ENCODE measurements at regions not wholly inside any gene's neighbourhood (a gene's known extent, or its start where the extent isn't known, plus 50 kb on each side); places are given as distances from the start of the nearest gene placed in this dataset.

- Histone ChIP-seq H3K9ac (ENCODE audit: low read depth in 1 of 2, low read length in 2 of 2) (no peak overlapping the region), H3K9me3 (ENCODE audit: control insufficient read depth in 2 of 2, low read length in 2 of 2) (no peaks in the 10 kb centered on the region), H3K4me3 (ENCODE audit: low read length in 2 of 2) (no peak overlapping the region), H3K27me3 (ENCODE audit: control insufficient read depth in 2 of 2, insufficient read depth in 2 of 2, low read length in 2 of 2) (no peaks in the 10 kb centered on the region), H3K36me3 (ENCODE audit: control insufficient read depth in 2 of 2, insufficient read depth in 2 of 2, low read length in 2 of 2) (no peaks in the 10 kb centered on the region), H3K4me1 (ENCODE audit: control insufficient read depth in 2 of 2, insufficient read depth in 2 of 2, low read length in 2 of 2) (no peaks in the 10 kb centered on the region), H3K27ac (ENCODE audit: low read depth in 2 of 2, low read length in 2 of 2) (no peak overlapping the region)
Observed at GRCh38 chr10:133028158-133028557, 59.6 kb upstream of the ADGRA1 start.

GRCh38 chr10:133027482-133027881 is 60.2 kb upstream of the ADGRA1 start:
- Histone ChIP-seq H3K27ac (ENCODE audit: low read depth in 2 of 2, low read length in 2 of 2) (no peak overlapping the region), H3K9ac (ENCODE audit: low read depth in 1 of 2, low read length in 2 of 2) (no peak overlapping the region), H3K36me3 (ENCODE audit: control insufficient read depth in 2 of 2, insufficient read depth in 2 of 2, low read length in 2 of 2) (no peaks in the 10 kb centered on the region), H3K9me3 (ENCODE audit: control insufficient read depth in 2 of 2, low read length in 2 of 2) (no peaks in the 10 kb centered on the region), H3K27me3 (ENCODE audit: control insufficient read depth in 2 of 2, insufficient read depth in 2 of 2, low read length in 2 of 2) (no peaks in the 10 kb centered on the region), H3K4me3 (ENCODE audit: low read length in 2 of 2) (no peak overlapping the region), H3K4me1 (ENCODE audit: control insufficient read depth in 2 of 2, insufficient read depth in 2 of 2, low read length in 2 of 2) (no peaks in the 10 kb centered on the region)

GRCh38 chr10:133026726-133027395 is 60.9 kb upstream of the ADGRA1 start:
- H3K27me3 ChIP-seq (ENCODE audit: control insufficient read depth in 2 of 2, insufficient read depth in 2 of 2, low read length in 2 of 2) = no peaks in the 10 kb centered on the region
- H3K4me3 ChIP-seq (ENCODE audit: low read length in 2 of 2) = no peak overlapping the region

GRCh38 chr10:133026171-133026570 is 61.6 kb upstream of the ADGRA1 start:
- H3K9ac ChIP-seq (ENCODE audit: low read depth in 1 of 2, low read length in 2 of 2) = no peak overlapping the region
- H3K4me3 ChIP-seq (ENCODE audit: low read length in 2 of 2) = no peak overlapping the region
- no peak overlapping the region for H3K27ac ChIP-seq (ENCODE audit: low read depth in 2 of 2, low read length in 2 of 2)
- H3K4me1 ChIP-seq (ENCODE audit: control insufficient read depth in 2 of 2, insufficient read depth in 2 of 2, low read length in 2 of 2) = no peaks in the 10 kb centered on the region
- no peaks in the 10 kb centered on the region for H3K9me3 ChIP-seq (ENCODE audit: control insufficient read depth in 2 of 2, low read length in 2 of 2)
- H3K27me3 ChIP-seq (ENCODE audit: control insufficient read depth in 2 of 2, insufficient read depth in 2 of 2, low read length in 2 of 2) = no peaks in the 10 kb centered on the region
- no peaks in the 10 kb centered on the region for H3K36me3 ChIP-seq (ENCODE audit: control insufficient read depth in 2 of 2, insufficient read depth in 2 of 2, low read length in 2 of 2)

More at GRCh38 chr10:133026726-133027395, 60.9 kb upstream of the ADGRA1 start:
- Histone ChIP-seq H3K36me3 (ENCODE audit: control insufficient read depth in 2 of 2, insufficient read depth in 2 of 2, low read length in 2 of 2) (no peaks in the 10 kb centered on the region), H3K27ac (ENCODE audit: low read depth in 2 of 2, low read length in 2 of 2) (no peak overlapping the region), H3K9ac (ENCODE audit: low read depth in 1 of 2, low read length in 2 of 2) (no peak overlapping the region), H3K4me1 (ENCODE audit: control insufficient read depth in 2 of 2, insufficient read depth in 2 of 2, low read length in 2 of 2) (no peaks in the 10 kb centered on the region), H3K9me3 (ENCODE audit: control insufficient read depth in 2 of 2, low read length in 2 of 2) (no peaks in the 10 kb centered on the region)

GRCh38 chr10:133025558-133026090 is 62.1 kb upstream of the ADGRA1 start:
- no peaks in the 10 kb centered on the region for H3K9me3 ChIP-seq (ENCODE audit: control insufficient read depth in 2 of 2, low read length in 2 of 2)
- no peak overlapping the region for H3K27ac ChIP-seq (ENCODE audit: low read depth in 2 of 2, low read length in 2 of 2)
- no peaks in the 10 kb centered on the region for H3K27me3 ChIP-seq (ENCODE audit: control insufficient read depth in 2 of 2, insufficient read depth in 2 of 2, low read length in 2 of 2)
- H3K4me3 ChIP-seq (ENCODE audit: low read length in 2 of 2) = no peak overlapping the region
- H3K4me1 ChIP-seq (ENCODE audit: control insufficient read depth in 2 of 2, insufficient read depth in 2 of 2, low read length in 2 of 2) = no peaks in the 10 kb centered on the region
- H3K36me3 ChIP-seq (ENCODE audit: control insufficient read depth in 2 of 2, insufficient read depth in 2 of 2, low read length in 2 of 2) = no peaks in the 10 kb centered on the region
- no peak overlapping the region for H3K9ac ChIP-seq (ENCODE audit: low read depth in 1 of 2, low read length in 2 of 2)

- Histone ChIP-seq H3K4me1 (ENCODE audit: control insufficient read depth in 2 of 2, insufficient read depth in 2 of 2, low read length in 2 of 2) (no peaks in the 10 kb centered on the region), H3K4me3 (ENCODE audit: low read length in 2 of 2) (no peak overlapping the region), H3K27ac (ENCODE audit: low read depth in 2 of 2, low read length in 2 of 2) (no peak overlapping the region), H3K9ac (ENCODE audit: low read depth in 1 of 2, low read length in 2 of 2) (no peak overlapping the region), H3K36me3 (ENCODE audit: control insufficient read depth in 2 of 2, insufficient read depth in 2 of 2, low read length in 2 of 2) (no peaks in the 10 kb centered on the region), H3K27me3 (ENCODE audit: control insufficient read depth in 2 of 2, insufficient read depth in 2 of 2, low read length in 2 of 2) (no peaks in the 10 kb centered on the region), H3K9me3 (ENCODE audit: control insufficient read depth in 2 of 2, low read length in 2 of 2) (no peaks in the 10 kb centered on the region)
Observed at GRCh38 chr10:133024704-133025557, 62.8 kb upstream of the ADGRA1 start.

GRCh38 chr10:133023216-133023843 is 64.4 kb upstream of the ADGRA1 start:
- Histone ChIP-seq H3K4me3 (ENCODE audit: low read length in 2 of 2) (no peak overlapping the region), H3K4me1 (ENCODE audit: control insufficient read depth in 2 of 2, insufficient read depth in 2 of 2, low read length in 2 of 2) (no peaks in the 10 kb centered on the region), H3K27me3 (ENCODE audit: control insufficient read depth in 2 of 2, insufficient read depth in 2 of 2, low read length in 2 of 2) (no peaks in the 10 kb centered on the region), H3K27ac (ENCODE audit: low read depth in 2 of 2, low read length in 2 of 2) (no peak overlapping the region), H3K36me3 (ENCODE audit: control insufficient read depth in 2 of 2, insufficient read depth in 2 of 2, low read length in 2 of 2) (no peaks in the 10 kb centered on the region), H3K9ac (ENCODE audit: low read depth in 1 of 2, low read length in 2 of 2) (no peak overlapping the region), H3K9me3 (ENCODE audit: control insufficient read depth in 2 of 2, low read length in 2 of 2) (no peaks in the 10 kb centered on the region)

- H3K27me3 ChIP-seq (ENCODE audit: control insufficient read depth in 2 of 2, insufficient read depth in 2 of 2, low read length in 2 of 2) = no peaks in the 10 kb centered on the region
- no peak overlapping the region for H3K27ac ChIP-seq (ENCODE audit: low read depth in 2 of 2, low read length in 2 of 2)
Observed at GRCh38 chr10:133022776-133023100, 65.0 kb upstream of the ADGRA1 start.

GRCh38 chr10:133021963-133022775 is 65.6 kb upstream of the ADGRA1 start:
- Histone ChIP-seq H3K27me3 (ENCODE audit: control insufficient read depth in 2 of 2, insufficient read depth in 2 of 2, low read length in 2 of 2) (no peaks in the 10 kb centered on the region), H3K36me3 (ENCODE audit: control insufficient read depth in 2 of 2, insufficient read depth in 2 of 2, low read length in 2 of 2) (no peaks in the 10 kb centered on the region), H3K4me1 (ENCODE audit: control insufficient read depth in 2 of 2, insufficient read depth in 2 of 2, low read length in 2 of 2) (no peaks in the 10 kb centered on the region), H3K9ac (ENCODE audit: low read depth in 1 of 2, low read length in 2 of 2) (no peak overlapping the region), H3K27ac (ENCODE audit: low read depth in 2 of 2, low read length in 2 of 2) (no peak overlapping the region), H3K9me3 (ENCODE audit: control insufficient read depth in 2 of 2, low read length in 2 of 2) (no peaks in the 10 kb centered on the region), H3K4me3 (ENCODE audit: low read length in 2 of 2) (no peak overlapping the region)

More at GRCh38 chr10:133022776-133023100, 65.0 kb upstream of the ADGRA1 start:
- Histone ChIP-seq H3K4me1 (ENCODE audit: control insufficient read depth in 2 of 2, insufficient read depth in 2 of 2, low read length in 2 of 2) (no peaks in the 10 kb centered on the region), H3K4me3 (ENCODE audit: low read length in 2 of 2) (no peak overlapping the region), H3K9ac (ENCODE audit: low read depth in 1 of 2, low read length in 2 of 2) (no peak overlapping the region), H3K36me3 (ENCODE audit: control insufficient read depth in 2 of 2, insufficient read depth in 2 of 2, low read length in 2 of 2) (no peaks in the 10 kb centered on the region), H3K9me3 (ENCODE audit: control insufficient read depth in 2 of 2, low read length in 2 of 2) (no peaks in the 10 kb centered on the region)
